ENCODE measurements at regions not wholly inside any gene's neighbourhood (a gene's known extent, or its start where the extent isn't known, plus 50 kb on each side); places are given as distances from the start of the nearest gene placed in this dataset.
"Not testable (repeated sequence)": the region's sequence is repeated elsewhere in the genome, so short reads cannot be mapped to it uniquely, and the experiment has no call there.

DNA sequence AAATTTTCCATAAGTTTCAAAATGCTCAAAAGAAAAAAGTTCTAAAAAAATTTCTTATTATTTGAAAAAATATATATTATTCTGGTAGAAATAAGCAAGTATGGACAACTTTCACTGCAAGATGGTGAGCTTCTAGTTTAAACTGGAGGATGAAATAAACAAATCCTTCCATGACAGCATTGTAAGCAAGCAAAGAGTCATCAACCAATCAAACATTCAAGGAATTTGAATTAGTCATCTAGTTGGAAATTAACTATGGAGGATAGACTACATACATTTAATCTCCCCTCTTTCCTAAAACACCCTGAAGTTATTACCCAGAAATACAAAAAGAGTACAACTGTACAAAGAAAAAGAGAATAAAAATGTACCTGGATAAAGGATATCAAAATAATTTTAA, 51.0 kb upstream of the IRX5 start:
- H3K4me3 ChIP-seq (ENCODE audit: low read depth, low read length) = no peak overlapping the region
- no peaks in the 10 kb centered on the region for H3K4me1 ChIP-seq (ENCODE audit: insufficient read depth)
- H3K27ac ChIP-seq (ENCODE audit: low read depth) = no peak overlapping the region
- no peak for DNase-seq (ENCODE audit: extremely low spot score)
- H3K36me3 ChIP-seq (ENCODE audit: insufficient read depth) = no peaks in the 10 kb centered on the region

DNA sequence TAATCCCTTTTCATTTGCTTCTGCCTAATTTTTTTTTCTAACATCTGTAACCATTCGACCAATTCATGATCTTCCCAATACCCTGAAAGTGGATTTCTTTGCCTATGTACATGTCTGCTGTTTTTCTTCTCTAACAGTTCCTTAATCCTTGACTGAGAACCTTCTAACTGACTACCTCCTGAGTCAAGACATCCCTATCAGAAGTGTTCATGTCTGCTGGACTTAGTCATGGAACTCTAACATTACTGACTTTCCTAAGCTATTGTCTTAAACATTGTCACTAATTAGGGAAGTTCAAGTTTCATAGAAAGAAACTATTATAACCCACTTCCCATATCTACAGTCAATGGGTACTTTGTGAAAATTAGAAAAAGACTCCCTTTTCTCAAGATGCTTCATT, 52.4 kb upstream of the IRX5 start:
- 55% methylated on average over 1 of the region's 1 CpG for WGBS
- H3K4me3 ChIP-seq (ENCODE audit: low read depth, low read length) = no peak overlapping the region
- no peak for DNase-seq (ENCODE audit: extremely low spot score)
- no peaks in the 10 kb centered on the region for H3K36me3 ChIP-seq (ENCODE audit: insufficient read depth)
- H3K27ac ChIP-seq (ENCODE audit: low read depth) = no peak overlapping the region
- no peaks in the 10 kb centered on the region for H3K4me1 ChIP-seq (ENCODE audit: insufficient read depth)

- no peak for DNase-seq (ENCODE audit: extremely low spot score)
- H3K4me3 ChIP-seq (ENCODE audit: low read depth, low read length) = no peak overlapping the region
- H3K36me3 ChIP-seq (ENCODE audit: insufficient read depth) = no peaks in the 10 kb centered on the region
- no peak overlapping the region for H3K27ac ChIP-seq (ENCODE audit: low read depth)
- 64% methylated on average over 1 of the region's 1 CpG for WGBS
- H3K4me1 ChIP-seq (ENCODE audit: insufficient read depth) = no peaks in the 10 kb centered on the region
These were observed 55.2 kb upstream of the IRX5 start for GRCh38 chr16:54875443-54875842.

- 81% methylated on average over 12 of the region's 12 CpGs for WGBS
- not testable (repeated sequence) for H3K4me1 ChIP-seq (ENCODE audit: insufficient read depth); H3K27ac ChIP-seq (ENCODE audit: low read depth); H3K36me3 ChIP-seq (ENCODE audit: insufficient read depth); DNase-seq (ENCODE audit: extremely low spot score); H3K4me3 ChIP-seq (ENCODE audit: low read depth, low read length)
These were observed 56.8 kb upstream of the IRX5 start for GRCh38 chr16:54873716-54874373.

DNA sequence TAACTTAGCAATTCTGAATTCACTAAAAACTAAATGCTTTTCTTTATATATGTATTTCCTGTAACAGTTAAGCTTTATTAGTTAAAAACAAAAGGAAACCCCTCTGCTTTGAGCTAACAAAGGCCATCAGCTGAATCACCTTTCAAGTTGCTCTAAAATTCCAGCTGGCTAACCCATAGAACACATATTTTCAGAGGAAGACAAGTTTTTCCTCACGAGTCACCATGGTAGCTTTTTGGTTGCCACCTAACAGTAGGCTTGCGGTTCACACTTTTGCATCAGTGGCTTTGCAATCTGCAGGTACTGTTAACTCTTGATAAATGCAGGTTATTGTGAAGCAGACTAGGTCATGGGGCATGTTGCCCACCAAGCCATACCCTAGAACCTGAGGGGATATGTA, 57.6 kb upstream of the IRX5 start:
- WGBS = 79% methylated on average over 2 of the region's 2 CpGs

GRCh38 chr16:54870151-54870550, 60.5 kb upstream of the IRX5 start:
- no peaks in the 10 kb centered on the region for H3K4me1 ChIP-seq (ENCODE audit: insufficient read depth)
- no peak overlapping the region for H3K27ac ChIP-seq (ENCODE audit: low read depth)
- no peaks in the 10 kb centered on the region for H3K36me3 ChIP-seq (ENCODE audit: insufficient read depth)
- no peak for DNase-seq (ENCODE audit: extremely low spot score)
- 79% methylated on average over 2 of the region's 2 CpGs for WGBS
- H3K4me3 ChIP-seq (ENCODE audit: low read depth, low read length) = no peak overlapping the region

More for the DNA sequence above, 57.6 kb upstream of the IRX5 start:
- no peaks in the 10 kb centered on the region for H3K4me1 ChIP-seq (ENCODE audit: insufficient read depth)
- H3K27ac ChIP-seq (ENCODE audit: low read depth) = no peak overlapping the region
- no peak overlapping the region for H3K4me3 ChIP-seq (ENCODE audit: low read depth, low read length)
- no peak for DNase-seq (ENCODE audit: extremely low spot score)
- no peaks in the 10 kb centered on the region for H3K36me3 ChIP-seq (ENCODE audit: insufficient read depth)

- Histone ChIP-seq H3K36me3 (ENCODE audit: insufficient read depth) (no peaks in the 10 kb centered on the region), H3K4me1 (ENCODE audit: insufficient read depth) (no peaks in the 10 kb centered on the region), H3K4me3 (ENCODE audit: low read depth, low read length) (no peak overlapping the region), H3K27ac (ENCODE audit: low read depth) (no peak overlapping the region)
- WGBS = 84% methylated on average over 4 of the region's 4 CpGs
- no peak for DNase-seq (ENCODE audit: extremely low spot score)
These were observed 63.3 kb upstream of the IRX5 start for GRCh38 chr16:54867302-54867832.

DNA sequence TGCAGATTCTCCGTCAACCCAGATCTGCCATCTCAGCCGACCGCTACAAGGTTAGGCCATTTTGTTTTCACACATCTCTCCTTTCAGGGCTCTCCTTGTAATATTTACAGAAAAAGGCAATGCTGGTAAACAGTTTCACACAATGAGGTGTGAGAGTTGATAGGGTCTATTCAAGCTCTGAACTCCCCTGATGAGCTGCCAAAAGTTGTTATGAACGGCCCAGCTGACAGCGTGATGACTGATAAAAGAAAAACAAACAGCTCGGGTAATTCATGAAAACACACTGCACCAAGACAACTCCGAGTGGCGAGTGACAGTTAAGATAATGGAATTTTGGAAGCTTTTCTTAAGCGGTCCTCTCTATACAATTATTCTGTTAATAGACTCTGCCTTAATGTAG, 68.1 kb upstream of the IRX5 start:
- Histone ChIP-seq H3K4me3 (ENCODE audit: low read depth, low read length) (no peak overlapping the region), H3K4me1 (ENCODE audit: insufficient read depth) (no peaks in the 10 kb centered on the region), H3K36me3 (ENCODE audit: insufficient read depth) (no peaks in the 10 kb centered on the region), H3K27ac (ENCODE audit: low read depth) (no peak overlapping the region)
- 46% methylated on average over 9 of the region's 9 CpGs for WGBS
- DNase-seq (ENCODE audit: extremely low spot score) = no peak

DNA sequence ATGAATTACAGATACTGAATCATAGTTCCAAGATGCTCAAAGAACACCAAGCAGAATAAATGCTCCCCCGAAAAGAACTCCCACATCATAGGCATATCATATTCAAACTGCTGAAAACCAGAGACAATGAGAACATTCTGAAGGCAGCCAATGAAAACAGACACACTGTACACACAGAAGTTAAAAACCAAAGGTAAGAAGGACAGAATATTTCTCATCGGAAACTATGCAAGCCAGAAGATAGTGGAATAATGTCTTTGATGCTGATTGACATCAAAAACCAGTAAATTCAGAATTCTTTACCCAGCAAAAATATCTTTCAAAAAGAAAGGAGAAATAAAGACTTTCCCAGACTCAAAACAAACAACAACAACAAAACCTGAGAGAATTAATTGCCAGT, 73.8 kb upstream of the IRX5 start:
- 99% methylated on average over 2 of the region's 2 CpGs for WGBS
- Histone ChIP-seq H3K4me3 (ENCODE audit: low read depth, low read length) (no peak overlapping the region), H3K4me1 (ENCODE audit: insufficient read depth) (no peaks in the 10 kb centered on the region), H3K36me3 (ENCODE audit: insufficient read depth) (no peaks in the 10 kb centered on the region), H3K27ac (ENCODE audit: low read depth) (no peak overlapping the region)
- DNase-seq (ENCODE audit: extremely low spot score) = no peak

DNA sequence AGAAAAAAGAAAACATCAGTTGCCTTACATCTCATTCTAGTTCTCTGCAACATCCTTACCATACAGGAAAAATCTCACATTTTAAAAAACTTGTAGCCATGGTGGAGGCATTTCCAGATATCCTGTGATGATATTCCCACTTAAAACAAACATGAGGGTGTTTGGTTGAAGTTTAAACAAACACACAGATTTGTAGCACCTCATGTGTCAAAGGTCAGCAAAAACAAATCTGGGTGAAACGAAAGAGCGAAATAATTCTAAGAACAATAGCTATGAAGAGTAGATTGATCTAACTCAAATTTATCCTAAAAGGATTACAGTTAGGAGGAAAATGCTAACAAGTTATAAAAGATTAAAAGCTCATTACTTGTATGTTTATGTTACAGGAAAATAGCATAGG, 83.1 kb upstream of the IRX5 start:
- no peaks in the 10 kb centered on the region for H3K36me3 ChIP-seq (ENCODE audit: insufficient read depth)
- no peak for DNase-seq (ENCODE audit: extremely low spot score)
- H3K4me1 ChIP-seq (ENCODE audit: insufficient read depth) = no peaks in the 10 kb centered on the region
- 58% methylated on average over 2 of the region's 2 CpGs for WGBS
- H3K4me3 ChIP-seq (ENCODE audit: low read depth, low read length) = no peak overlapping the region
- H3K27ac ChIP-seq (ENCODE audit: low read depth) = no peak overlapping the region

- H3K36me3 ChIP-seq (ENCODE audit: insufficient read depth) = no peaks in the 10 kb centered on the region
- no peak overlapping the region for H3K4me3 ChIP-seq (ENCODE audit: low read depth, low read length)
- 84% methylated on average over 5 of the region's 5 CpGs for WGBS
- DNase-seq (ENCODE audit: extremely low spot score) = peak; percentile 79
- H3K4me1 ChIP-seq (ENCODE audit: insufficient read depth) = no peaks in the 10 kb centered on the region
- H3K27ac ChIP-seq (ENCODE audit: low read depth) = no peak overlapping the region
These were observed 83.5 kb upstream of the IRX5 start for GRCh38 chr16:54847207-54847606.

DNA sequence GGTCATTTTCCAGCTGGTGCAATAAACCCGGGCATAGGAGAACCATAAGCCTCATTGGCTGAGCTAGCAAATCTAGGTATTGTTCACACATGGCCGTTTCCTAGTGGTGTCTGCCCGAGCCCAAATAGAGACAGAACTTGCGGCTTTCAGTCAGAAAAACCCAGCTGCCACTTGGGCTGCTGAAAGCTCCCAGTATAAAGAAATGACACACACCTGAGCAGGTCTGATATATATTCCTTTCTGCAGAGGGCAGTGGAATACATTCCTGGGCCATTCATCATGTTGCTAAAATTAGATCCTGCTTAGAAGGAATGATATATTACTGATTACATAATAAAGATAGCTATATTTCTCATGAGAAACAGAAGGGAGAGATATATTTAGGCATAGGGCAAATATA, 83.9 kb upstream of the IRX5 start:
- WGBS = 42% methylated on average over 4 of the region's 4 CpGs
- DNase-seq (ENCODE audit: extremely low spot score) = peak; percentile 55
- Histone ChIP-seq H3K27ac (ENCODE audit: low read depth) (peak overlapping the region; percentile 27), H3K4me1 (ENCODE audit: insufficient read depth) (no peaks in the 10 kb centered on the region), H3K4me3 (ENCODE audit: low read depth, low read length) (no peak overlapping the region), H3K36me3 (ENCODE audit: insufficient read depth) (no peaks in the 10 kb centered on the region)

DNA sequence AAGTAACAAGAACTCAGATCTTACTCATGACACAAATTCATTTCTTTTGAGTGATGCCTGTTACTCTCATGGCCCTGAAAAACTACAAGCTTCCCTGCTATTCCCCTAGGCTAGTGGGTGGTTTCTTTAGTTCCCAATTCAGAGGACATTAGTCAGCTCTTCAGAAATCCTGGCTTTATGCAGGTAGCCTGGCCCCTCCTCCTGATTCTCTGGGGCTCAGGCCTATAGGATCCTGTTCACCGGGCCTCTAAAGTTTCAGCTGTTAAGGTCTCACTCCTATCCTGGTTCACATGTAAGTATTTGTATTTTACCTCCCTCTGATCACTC, 87.3 kb upstream of the IRX5 start:
- Histone ChIP-seq H3K4me3 (ENCODE audit: low read depth, low read length) (no peak overlapping the region), H3K27ac (ENCODE audit: low read depth) (no peak overlapping the region), H3K4me1 (ENCODE audit: insufficient read depth) (no peaks in the 10 kb centered on the region), H3K36me3 (ENCODE audit: insufficient read depth) (no peaks in the 10 kb centered on the region)
- WGBS = 89% methylated on average over 1 of the region's 1 CpG
- DNase-seq (ENCODE audit: extremely low spot score) = no peak

- WGBS = 89% methylated on average over 5 of the region's 5 CpGs
- Histone ChIP-seq H3K4me3 (ENCODE audit: low read depth, low read length) (no peak overlapping the region), H3K4me1 (ENCODE audit: insufficient read depth) (no peaks in the 10 kb centered on the region), H3K27ac (ENCODE audit: low read depth) (no peak overlapping the region), H3K36me3 (ENCODE audit: insufficient read depth) (no peaks in the 10 kb centered on the region)
- DNase-seq (ENCODE audit: extremely low spot score) = no peak
These were observed 87.8 kb upstream of the IRX5 start for GRCh38 chr16:54842743-54843423.
